Activated CD8-positive, alpha-beta memory T cell treated with anti-CD3 and anti-CD28 coated beads, Interleukin-2, amount 10 ng/mL, durations not matched to agents 7 days and 5 days (primary cell): ENCODE measurements at regions not wholly inside any gene's neighbourhood (a gene's known extent, or its start where the extent isn't known, plus 50 kb on each side); places are given as distances from the start of the nearest gene placed in this dataset.

Experiments used
- ATAC-seq: fragments of 150-1000 bp; cut with Tn5 transposase; one replicate; pipeline ENCODE4 v1.10.0; 2021; ENCODE audit warnings: moderate library complexity
- CTCF ChIA-PET: fragments of 350-600 bp; sonication (Branson Sonifier 250); formaldehyde crosslinking; loops from one replicate; lab custom pipeline; 2021; ENCODE audit warnings: antibody characterized with exemption; lab: Charles Lee
- DNase-seq: peaks from one replicate; pipeline ENCODE4 v3.0.0-alpha.2; 2020
- H3K27ac Mint-ChIP-seq: one replicate; pipeline ENCODE4 v1.8.0; 2021; ENCODE audit warnings: mild to moderate bottlenecking, mixed read lengths
- H3K27me3 Mint-ChIP-seq: one replicate; pipeline ENCODE4 v1.8.0; 2021; ENCODE audit warnings: mixed read lengths
- H3K36me3 Mint-ChIP-seq: one replicate; pipeline ENCODE4 v1.8.0; 2021; ENCODE audit warnings: mild to moderate bottlenecking, mixed read lengths
- H3K4me1 Mint-ChIP-seq: one replicate; pipeline ENCODE4 v1.8.0; 2021; ENCODE audit warnings: mixed read lengths
- H3K4me3 Mint-ChIP-seq: one replicate; pipeline ENCODE4 v1.8.0; 2021; ENCODE audit warnings: mild to moderate bottlenecking, moderate library complexity, mixed read lengths
- H3K9me3 Mint-ChIP-seq: one replicate; pipeline ENCODE4 v1.8.0; 2022; ENCODE audit warnings: low read depth, mixed read lengths

DNA sequence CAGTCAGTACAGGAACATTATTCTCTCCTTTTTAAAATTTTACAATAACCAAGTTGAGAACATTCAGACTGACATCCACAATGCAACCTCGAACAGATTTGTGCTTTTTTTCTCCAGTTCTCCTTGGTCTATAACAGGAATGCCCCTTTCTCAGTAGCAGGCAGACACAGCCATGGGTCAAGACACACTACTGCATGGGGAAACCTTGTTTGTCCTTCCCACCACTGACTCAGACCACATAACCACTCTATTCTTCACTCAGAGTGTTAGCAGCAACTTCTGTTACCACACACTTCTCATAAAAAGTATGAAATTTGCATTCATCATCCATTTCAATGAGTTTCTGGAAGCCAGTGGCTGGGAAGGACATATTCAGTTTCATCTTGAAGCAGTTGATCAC lies 421.7 kb downstream of the ADRA2A start:
- no peak overlapping the region for H3K4me3 Mint-ChIP-seq
- H3K27me3 Mint-ChIP-seq = no peaks in the 10 kb centered on the region
- no peak overlapping the region for H3K27ac Mint-ChIP-seq
- CTCF ChIA-PET = no interaction called here
- no peak for ATAC-seq
- no peaks in the 10 kb centered on the region for H3K4me1 Mint-ChIP-seq
- no peaks in the 10 kb centered on the region for H3K9me3 Mint-ChIP-seq
- DNase-seq = no peak
- no peaks in the 10 kb centered on the region for H3K36me3 Mint-ChIP-seq

DNA sequence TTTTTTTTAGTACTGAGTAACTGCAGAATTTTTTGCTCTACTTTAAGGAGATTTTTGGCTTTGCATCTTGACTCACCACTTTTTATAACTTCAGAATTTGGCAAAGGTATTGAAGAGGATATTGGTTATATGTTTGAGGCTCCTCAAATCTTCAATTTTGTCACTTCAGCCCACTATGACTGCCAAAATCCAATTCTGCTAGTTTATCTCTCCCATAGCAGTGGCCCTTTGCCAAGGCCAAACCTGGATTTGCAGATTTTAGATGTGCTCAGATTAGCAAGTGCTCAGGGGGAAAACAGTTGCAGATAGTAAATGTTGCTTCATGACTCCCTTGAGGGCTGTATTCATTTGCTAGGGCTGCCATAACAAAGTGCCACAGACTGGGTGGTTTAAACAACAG lies 427.5 kb downstream of the ADRA2A start:
- DNase-seq (no peak), ATAC-seq (no peak)
- H3K36me3 Mint-ChIP-seq = no peaks in the 10 kb centered on the region
- H3K9me3 Mint-ChIP-seq = no peaks in the 10 kb centered on the region
- no peaks in the 10 kb centered on the region for H3K27me3 Mint-ChIP-seq
- CTCF ChIA-PET = no interaction called here
- no peaks in the 10 kb centered on the region for H3K4me1 Mint-ChIP-seq
- H3K27ac Mint-ChIP-seq = no peak overlapping the region
- H3K4me3 Mint-ChIP-seq = no peak overlapping the region

- H3K27ac Mint-ChIP-seq = no peak overlapping the region
- DNase-seq = no peak
- H3K9me3 Mint-ChIP-seq = no peaks in the 10 kb centered on the region
- no peaks in the 10 kb centered on the region for H3K27me3 Mint-ChIP-seq
- H3K4me1 Mint-ChIP-seq = no peaks in the 10 kb centered on the region
- CTCF ChIA-PET = no interaction called here
- H3K36me3 Mint-ChIP-seq = no peaks in the 10 kb centered on the region
- ATAC-seq = no peak
- H3K4me3 Mint-ChIP-seq = no peak overlapping the region
These were observed 429.6 kb downstream of the ADRA2A start for GRCh38 chr10:111506266-111507034.

GRCh38 chr10:111511751-111512150 lies 434.9 kb downstream of the ADRA2A start:
- ATAC-seq (no peak), DNase-seq (no peak)
- Mint-ChIP-seq H3K36me3 (no peaks in the 10 kb centered on the region), H3K9me3 (no peaks in the 10 kb centered on the region), H3K27me3 (no peaks in the 10 kb centered on the region), H3K27ac (no peak overlapping the region), H3K4me1 (no peaks in the 10 kb centered on the region), H3K4me3 (no peak overlapping the region)
- CTCF ChIA-PET = no interaction called here

GRCh38 chr10:111515264-111515663 lies 438.4 kb downstream of the ADRA2A start:
- CTCF ChIA-PET = no interaction called here

GRCh38 chr10:111515706-111516105 lies 438.9 kb downstream of the ADRA2A start:
- ATAC-seq (no peak), DNase-seq (no peak)
- Mint-ChIP-seq H3K4me1 (no peaks in the 10 kb centered on the region), H3K36me3 (no peaks in the 10 kb centered on the region), H3K4me3 (no peak overlapping the region), H3K9me3 (no peaks in the 10 kb centered on the region), H3K27me3 (peaks cover 3% of the 10 kb centered on the region), H3K27ac (no peak overlapping the region)
- CTCF ChIA-PET = no interaction called here

More at GRCh38 chr10:111515264-111515663, 438.4 kb downstream of the ADRA2A start:
- Mint-ChIP-seq H3K36me3 (no peaks in the 10 kb centered on the region), H3K4me3 (no peak overlapping the region), H3K4me1 (no peaks in the 10 kb centered on the region), H3K27ac (no peak overlapping the region), H3K9me3 (no peaks in the 10 kb centered on the region), H3K27me3 (peaks cover 2% of the 10 kb centered on the region)
- DNase-seq (no peak), ATAC-seq (no peak)

- DNase-seq (no peak), ATAC-seq (no peak)
- H3K27ac Mint-ChIP-seq = no peak overlapping the region
- CTCF ChIA-PET = no interaction called here
- H3K36me3 Mint-ChIP-seq = no peaks in the 10 kb centered on the region
- no peak overlapping the region for H3K4me3 Mint-ChIP-seq
- H3K4me1 Mint-ChIP-seq = no peaks in the 10 kb centered on the region
- no peaks in the 10 kb centered on the region for H3K9me3 Mint-ChIP-seq
- H3K27me3 Mint-ChIP-seq = peaks cover 3% of the 10 kb centered on the region
These were observed 439.3 kb downstream of the ADRA2A start for GRCh38 chr10:111516144-111516543.

GRCh38 chr10:111522141-111522540 lies 445.3 kb downstream of the ADRA2A start:
- Mint-ChIP-seq H3K9me3 (no peaks in the 10 kb centered on the region), H3K27ac (no peak overlapping the region), H3K27me3 (peaks cover 3% of the 10 kb centered on the region), H3K4me3 (no peak overlapping the region), H3K4me1 (no peaks in the 10 kb centered on the region), H3K36me3 (no peaks in the 10 kb centered on the region)
- CTCF ChIA-PET = no interaction called here
- ATAC-seq (no peak), DNase-seq (no peak)

- CTCF ChIA-PET = no interaction called here
- Mint-ChIP-seq H3K4me3 (no peak overlapping the region), H3K27ac (no peak overlapping the region), H3K9me3 (no peaks in the 10 kb centered on the region), H3K4me1 (no peaks in the 10 kb centered on the region), H3K27me3 (peaks cover 3% of the 10 kb centered on the region), H3K36me3 (no peaks in the 10 kb centered on the region)
- no peak for DNase-seq
- ATAC-seq = no peak
These were observed 445.7 kb downstream of the ADRA2A start for GRCh38 chr10:111522551-111522950.

DNA sequence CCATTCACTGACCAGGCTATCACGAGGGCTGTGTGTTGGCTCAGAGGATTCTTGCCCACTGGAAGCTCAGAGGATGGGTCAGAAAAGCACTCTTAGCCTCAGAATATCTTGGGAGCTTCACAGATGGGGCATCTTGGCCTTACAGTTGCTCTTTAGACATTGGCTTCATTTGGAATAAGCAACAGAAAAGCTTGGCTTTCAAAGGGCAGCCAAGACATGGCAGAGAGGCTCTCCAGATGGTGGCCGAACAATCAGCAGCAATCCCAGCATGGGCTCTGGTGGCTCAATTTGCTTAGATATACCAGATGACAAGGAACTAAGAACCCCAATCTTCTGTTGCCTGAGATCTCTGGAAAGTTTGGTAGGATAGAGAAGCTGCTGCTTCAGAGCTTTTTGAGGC lies 446.2 kb downstream of the ADRA2A start:
- CTCF ChIA-PET = no interaction called here
- peaks cover 3% of the 10 kb centered on the region for H3K27me3 Mint-ChIP-seq
- no peaks in the 10 kb centered on the region for H3K4me1 Mint-ChIP-seq

DNA sequence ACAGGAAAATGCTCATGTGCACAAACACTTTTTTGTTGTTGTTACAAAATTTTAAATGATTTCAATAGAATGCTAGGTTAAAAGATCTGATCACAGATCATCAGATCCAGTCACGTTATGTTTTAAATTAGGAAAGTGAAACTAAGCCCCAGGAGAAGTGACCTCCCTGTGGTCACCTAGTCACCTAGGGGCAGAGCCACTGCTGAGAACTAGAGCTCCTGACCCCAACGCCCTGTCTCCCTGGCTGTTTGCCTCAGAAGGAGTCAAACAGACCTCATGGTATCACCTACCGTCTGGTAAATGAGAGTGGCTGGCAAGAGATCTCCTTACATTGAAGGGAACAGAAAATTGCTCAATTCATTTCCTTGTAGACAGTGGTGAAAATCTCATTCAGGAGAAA lies 447.3 kb downstream of the ADRA2A start:
- Mint-ChIP-seq H3K4me1 (no peaks in the 10 kb centered on the region), H3K27me3 (peaks cover 3% of the 10 kb centered on the region), H3K27ac (no peak overlapping the region), H3K9me3 (no peaks in the 10 kb centered on the region), H3K36me3 (no peaks in the 10 kb centered on the region), H3K4me3 (no peak overlapping the region)
- DNase-seq = no peak
- CTCF ChIA-PET = no interaction called here
- no peak for ATAC-seq

More for the DNA sequence above, 446.2 kb downstream of the ADRA2A start:
- ATAC-seq (no peak), DNase-seq (no peak)
- Mint-ChIP-seq H3K9me3 (no peaks in the 10 kb centered on the region), H3K4me3 (no peak overlapping the region), H3K27ac (no peak overlapping the region), H3K36me3 (no peaks in the 10 kb centered on the region)

DNA sequence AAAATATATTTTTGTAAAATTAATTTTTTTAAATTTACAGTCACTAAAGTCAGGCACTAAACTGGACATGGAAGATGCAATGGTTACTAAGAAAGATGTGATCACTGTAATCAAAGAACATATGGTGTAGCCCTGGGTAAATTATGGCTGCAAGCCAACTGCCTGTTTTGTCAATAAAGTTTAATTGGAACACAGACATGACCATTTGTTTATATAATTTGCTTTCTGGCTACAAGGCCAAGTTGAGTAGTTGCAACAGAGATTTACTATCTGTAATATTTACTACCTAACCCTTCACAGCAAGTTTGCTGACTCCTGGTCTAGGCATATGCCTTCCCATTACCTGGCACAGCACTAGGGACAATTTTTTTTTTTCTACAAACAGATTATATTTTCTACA lies 448.9 kb downstream of the ADRA2A start:
- Mint-ChIP-seq H3K27ac (no peak overlapping the region), H3K4me1 (no peaks in the 10 kb centered on the region), H3K27me3 (no peaks in the 10 kb centered on the region), H3K4me3 (no peak overlapping the region), H3K9me3 (no peaks in the 10 kb centered on the region), H3K36me3 (no peaks in the 10 kb centered on the region)
- CTCF ChIA-PET = no interaction called here
- ATAC-seq = no peak
- no peak for DNase-seq

DNA sequence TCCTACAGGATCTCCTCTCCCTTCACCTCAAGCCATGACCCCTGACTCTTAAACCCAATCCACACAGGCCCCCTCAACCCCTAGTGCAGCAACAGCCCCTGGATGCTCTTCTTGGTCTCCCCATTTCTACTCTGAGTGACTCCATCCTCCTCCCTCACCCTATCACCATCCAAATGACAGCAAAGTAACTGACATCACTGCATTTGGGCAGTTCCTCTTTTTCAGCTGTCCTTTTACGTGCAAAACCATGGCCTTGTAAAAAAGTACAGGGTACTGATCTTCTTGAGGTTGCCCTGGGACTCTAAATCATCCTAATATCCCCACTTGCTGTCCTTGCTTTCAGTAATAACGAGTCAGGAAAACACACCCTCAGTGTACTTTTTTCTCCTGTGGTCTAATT lies 454.9 kb downstream of the ADRA2A start:
- H3K4me3 Mint-ChIP-seq = no peak overlapping the region
- peaks cover 3% of the 10 kb centered on the region for H3K27me3 Mint-ChIP-seq
- no peak for ATAC-seq
- H3K4me1 Mint-ChIP-seq = no peaks in the 10 kb centered on the region
- H3K36me3 Mint-ChIP-seq = no peaks in the 10 kb centered on the region
- H3K9me3 Mint-ChIP-seq = no peaks in the 10 kb centered on the region
- DNase-seq = no peak
- no peak overlapping the region for H3K27ac Mint-ChIP-seq
- CTCF ChIA-PET = no interaction called here

DNA sequence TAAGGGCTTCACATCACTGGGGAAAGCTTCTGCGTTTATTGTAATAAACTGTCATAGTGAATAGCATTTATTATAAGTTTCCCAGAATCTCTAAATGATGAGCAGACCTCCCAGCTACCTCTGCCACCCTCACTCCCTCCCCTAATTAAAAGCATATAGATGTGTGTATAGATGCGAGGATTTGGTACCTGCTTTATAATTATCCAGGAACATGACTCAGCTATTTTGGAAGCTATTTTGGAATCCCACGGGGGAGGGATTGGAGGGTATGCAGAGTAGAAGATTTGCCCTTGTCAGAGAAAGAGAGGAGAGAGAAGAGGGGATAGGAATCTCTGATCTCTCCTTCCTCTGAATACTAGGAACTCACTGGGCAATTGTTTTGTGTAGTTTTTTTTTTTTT lies 455.3 kb downstream of the ADRA2A start:
- no peak for DNase-seq
- CTCF ChIA-PET = no interaction called here
- H3K9me3 Mint-ChIP-seq = no peaks in the 10 kb centered on the region
- no peaks in the 10 kb centered on the region for H3K4me1 Mint-ChIP-seq
- H3K36me3 Mint-ChIP-seq = no peaks in the 10 kb centered on the region
- H3K27me3 Mint-ChIP-seq = peaks cover 3% of the 10 kb centered on the region
- ATAC-seq = no peak
- no peak overlapping the region for H3K4me3 Mint-ChIP-seq
- H3K27ac Mint-ChIP-seq = no peak overlapping the region
